ENCODE measurements at regions not wholly inside any gene's neighbourhood (a gene's known extent, or its start where the extent isn't known, plus 50 kb on each side); places are given as distances from the start of the nearest gene placed in this dataset.

- TF ChIP-seq CTCF (IDR thresholded peaks at IDR 0.05; ENCODE audit: low read depth, low read length) (no peak), POLR2A (IDR thresholded peaks at IDR 0.05; ENCODE audit: extremely low read depth, insufficient read length) (no peak), MYC (IDR thresholded peaks at IDR 0.05; ENCODE audit: low read depth, low read length) (no peak)
- TF ChIP-seq, protein P1, sequence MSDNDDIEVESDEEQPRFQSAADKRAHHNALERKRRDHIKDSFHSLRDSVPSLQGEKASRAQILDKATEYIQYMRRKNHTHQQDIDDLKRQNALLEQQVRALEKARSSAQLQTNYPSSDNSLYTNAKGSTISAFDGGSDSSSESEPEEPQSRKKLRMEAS (IDR thresholded peaks at IDR 0.05; ENCODE audit: low read depth, low read length) = no peak
These were observed 181.2 kb upstream of the RARB start for GRCh38 chr3:25246913-25247312.

Measured in NB4 (cell line).